ENCODE measurements at regions not wholly inside any gene's neighbourhood (a gene's known extent, or its start where the extent isn't known, plus 50 kb on each side); places are given as distances from the start of the nearest gene placed in this dataset.

GRCh38 chr1:57474137-57474750 is 50.4 kb upstream of the DAB1 start:
- no peak for DNase-seq
- POLR2A ChIA-PET = no interaction called here
- no peaks in the 10 kb centered on the region for H3K36me3 Mint-ChIP-seq
- intact Hi-C loops (cut with micrococcal nuclease) = no loop called here
- no peaks in the 10 kb centered on the region for H3K9me3 Mint-ChIP-seq
- CTCF ChIA-PET = no interaction called here
- no peaks in the 10 kb centered on the region for H3K4me1 Mint-ChIP-seq (ENCODE audit: low read depth)
- no peak overlapping the region for H3K27ac Mint-ChIP-seq
- H3K4me3 Mint-ChIP-seq = no peak overlapping the region
- H3K27me3 Mint-ChIP-seq = no peaks in the 10 kb centered on the region
